ENCODE measurements at regions not wholly inside any gene's neighbourhood (a gene's known extent, or its start where the extent isn't known, plus 50 kb on each side); places are given as distances from the start of the nearest gene placed in this dataset.

DNA sequence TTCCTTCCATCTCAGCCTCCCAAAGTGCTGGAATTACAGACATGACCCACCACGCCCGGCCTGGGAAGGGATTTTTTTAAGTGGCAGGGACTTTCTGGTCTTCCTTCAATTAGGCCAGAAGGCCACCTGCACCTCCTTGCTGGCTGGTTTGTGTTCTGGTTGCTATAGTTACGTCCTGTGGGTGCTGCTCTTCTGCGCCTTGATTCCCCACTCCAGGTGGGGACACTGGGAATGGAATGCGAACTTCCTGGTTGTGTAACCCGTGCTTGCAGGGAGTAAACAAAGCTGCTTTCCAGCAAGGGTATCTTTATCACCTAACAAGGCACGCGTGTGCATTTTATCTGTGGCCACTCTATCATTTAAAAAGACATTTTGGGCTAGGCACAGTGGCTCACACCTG, 117.7 kb downstream of the PLEKHG1 start:
- TF ChIP-seq, protein P1, sequence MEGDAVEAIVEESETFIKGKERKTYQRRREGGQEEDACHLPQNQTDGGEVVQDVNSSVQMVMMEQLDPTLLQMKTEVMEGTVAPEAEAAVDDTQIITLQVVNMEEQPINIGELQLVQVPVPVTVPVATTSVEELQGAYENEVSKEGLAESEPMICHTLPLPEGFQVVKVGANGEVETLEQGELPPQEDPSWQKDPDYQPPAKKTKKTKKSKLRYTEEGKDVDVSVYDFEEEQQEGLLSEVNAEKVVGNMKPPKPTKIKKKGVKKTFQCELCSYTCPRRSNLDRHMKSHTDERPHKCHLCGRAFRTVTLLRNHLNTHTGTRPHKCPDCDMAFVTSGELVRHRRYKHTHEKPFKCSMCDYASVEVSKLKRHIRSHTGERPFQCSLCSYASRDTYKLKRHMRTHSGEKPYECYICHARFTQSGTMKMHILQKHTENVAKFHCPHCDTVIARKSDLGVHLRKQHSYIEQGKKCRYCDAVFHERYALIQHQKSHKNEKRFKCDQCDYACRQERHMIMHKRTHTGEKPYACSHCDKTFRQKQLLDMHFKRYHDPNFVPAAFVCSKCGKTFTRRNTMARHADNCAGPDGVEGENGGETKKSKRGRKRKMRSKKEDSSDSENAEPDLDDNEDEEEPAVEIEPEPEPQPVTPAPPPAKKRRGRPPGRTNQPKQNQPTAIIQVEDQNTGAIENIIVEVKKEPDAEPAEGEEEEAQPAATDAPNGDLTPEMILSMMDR (IDR thresholded peaks at IDR 0.05) = no peak
- TF ChIP-seq POLR2A (IDR thresholded peaks at IDR 0.05) = no peak
